ENCODE measurements at regions not wholly inside any gene's neighbourhood (a gene's known extent, or its start where the extent isn't known, plus 50 kb on each side); places are given as distances from the start of the nearest gene placed in this dataset.

GRCh38 chr2:123935405-123935804 is 89.7 kb upstream of the CNTNAP5 start:
- no peak for TF ChIP-seq CTCF (IDR thresholded peaks at IDR 0.05; ENCODE audit: insufficient read depth, low read depth, low read length)
- TF ChIP-seq EZH2 (IDR thresholded peaks at IDR 0.05; ENCODE audit: insufficient read depth, low read length) = no peak
